WI38 (cell line): ENCODE measurements at regions not wholly inside any gene's neighbourhood (a gene's known extent, or its start where the extent isn't known, plus 50 kb on each side); places are given as distances from the start of the nearest gene placed in this dataset.

ENCODE experiments used
- H3K4me3 ChIP-seq: 2 replicates; pipeline ENCODE4 v1.5.1; 2011; ENCODE audit warnings: low read depth, mild to moderate bottlenecking, control low read depth, low read length
- TF ChIP-seq, protein P1 (sequence below): IDR thresholded peaks from 2 replicates; pipeline ENCODE4 v1.5.1; 2012; ENCODE audit warnings: low read depth, mild to moderate bottlenecking, control low read depth, low read length

DNA sequence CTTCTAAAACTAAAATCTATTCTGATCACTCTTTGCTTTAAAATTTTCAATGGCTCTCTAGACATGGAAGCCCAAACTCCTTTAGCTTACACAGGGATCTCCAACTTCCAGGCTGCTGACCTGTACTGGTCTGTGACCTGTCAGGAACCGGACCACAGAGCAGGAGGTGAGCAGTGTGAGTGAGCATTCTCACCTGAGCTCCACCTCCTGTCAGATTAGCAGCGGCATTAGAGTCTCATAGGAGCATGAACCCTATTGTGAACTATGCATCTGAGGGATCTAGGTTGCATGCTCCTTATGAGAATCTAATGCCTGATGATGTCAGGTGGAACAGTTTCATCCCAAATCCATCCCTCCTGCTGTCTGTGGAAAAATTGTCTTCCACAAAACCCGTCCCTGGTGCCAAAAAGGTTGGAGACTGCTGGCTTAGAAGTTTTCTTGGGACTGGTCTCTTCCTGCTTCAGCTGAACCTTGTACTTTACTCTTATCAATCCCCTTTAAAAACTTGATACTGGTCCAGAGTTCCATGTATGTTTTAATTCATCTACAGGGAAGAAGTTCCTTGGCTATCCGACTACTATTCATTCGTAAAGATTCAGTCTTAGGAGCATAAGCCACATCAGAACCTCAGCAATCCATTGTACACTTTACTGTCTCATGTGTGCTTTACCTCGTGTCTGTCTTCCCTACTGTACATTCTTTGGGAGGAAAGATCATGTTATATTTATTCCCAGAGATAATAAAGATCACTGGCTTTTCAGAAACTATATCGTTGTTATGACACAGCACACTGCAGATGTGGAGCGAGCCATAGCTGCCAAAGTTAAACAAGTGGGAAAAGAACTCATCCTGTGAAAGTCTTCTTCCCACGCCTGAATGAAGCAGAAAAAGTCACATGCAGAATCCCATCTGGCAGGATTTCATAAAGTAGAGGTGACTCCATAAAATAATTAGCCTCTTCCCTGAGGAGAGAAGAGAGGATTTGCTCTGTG is 183.8 kb downstream of the LRATD1 start:
- TF ChIP-seq, protein P1, sequence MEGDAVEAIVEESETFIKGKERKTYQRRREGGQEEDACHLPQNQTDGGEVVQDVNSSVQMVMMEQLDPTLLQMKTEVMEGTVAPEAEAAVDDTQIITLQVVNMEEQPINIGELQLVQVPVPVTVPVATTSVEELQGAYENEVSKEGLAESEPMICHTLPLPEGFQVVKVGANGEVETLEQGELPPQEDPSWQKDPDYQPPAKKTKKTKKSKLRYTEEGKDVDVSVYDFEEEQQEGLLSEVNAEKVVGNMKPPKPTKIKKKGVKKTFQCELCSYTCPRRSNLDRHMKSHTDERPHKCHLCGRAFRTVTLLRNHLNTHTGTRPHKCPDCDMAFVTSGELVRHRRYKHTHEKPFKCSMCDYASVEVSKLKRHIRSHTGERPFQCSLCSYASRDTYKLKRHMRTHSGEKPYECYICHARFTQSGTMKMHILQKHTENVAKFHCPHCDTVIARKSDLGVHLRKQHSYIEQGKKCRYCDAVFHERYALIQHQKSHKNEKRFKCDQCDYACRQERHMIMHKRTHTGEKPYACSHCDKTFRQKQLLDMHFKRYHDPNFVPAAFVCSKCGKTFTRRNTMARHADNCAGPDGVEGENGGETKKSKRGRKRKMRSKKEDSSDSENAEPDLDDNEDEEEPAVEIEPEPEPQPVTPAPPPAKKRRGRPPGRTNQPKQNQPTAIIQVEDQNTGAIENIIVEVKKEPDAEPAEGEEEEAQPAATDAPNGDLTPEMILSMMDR, result no peak
- H3K4me3 ChIP-seq, result no peak overlapping the region

DNA sequence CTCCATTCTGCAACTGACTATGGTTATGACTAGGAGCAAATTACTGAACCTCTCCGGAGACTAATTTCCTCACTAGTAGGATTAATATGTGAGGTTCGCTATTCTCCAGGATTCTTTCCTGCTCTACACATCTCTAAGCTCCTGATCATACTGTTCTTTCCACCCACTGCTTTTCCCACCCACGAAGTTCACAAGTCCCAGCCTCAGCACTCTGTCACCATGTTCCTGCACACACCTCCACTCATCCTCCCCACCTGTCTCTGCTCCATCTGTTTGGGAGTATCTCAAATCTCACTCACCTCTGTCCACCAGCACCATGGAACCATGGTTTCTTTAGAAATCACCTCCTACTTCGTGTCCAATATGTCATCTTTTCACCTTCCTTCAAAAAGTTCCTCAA is 185.3 kb downstream of the LRATD1 start:
- no peak overlapping the region for H3K4me3 ChIP-seq
- TF ChIP-seq, protein P1, result no peak

DNA sequence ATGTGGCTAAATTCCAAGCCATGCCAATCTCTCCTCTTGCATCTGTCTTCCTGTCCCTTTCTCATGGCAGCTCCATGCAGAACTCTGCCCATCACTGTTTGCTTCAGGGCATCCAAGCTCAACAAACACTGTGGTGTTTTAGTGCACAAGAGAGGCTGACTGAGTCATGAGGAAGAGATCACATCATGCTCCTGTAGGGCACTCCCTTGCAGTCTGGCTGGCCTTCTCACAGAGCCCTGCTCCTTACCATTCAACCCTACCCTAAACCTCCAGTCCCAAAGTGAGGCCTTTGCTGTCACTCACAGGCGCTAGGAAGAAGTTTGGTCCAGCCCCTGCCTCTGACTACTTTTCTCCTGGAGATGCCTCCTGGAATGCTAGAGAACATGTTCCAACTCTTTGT is 194.0 kb downstream of the LRATD1 start:
- H3K4me3 ChIP-seq, result no peak overlapping the region
- TF ChIP-seq, protein P1, result no peak

DNA sequence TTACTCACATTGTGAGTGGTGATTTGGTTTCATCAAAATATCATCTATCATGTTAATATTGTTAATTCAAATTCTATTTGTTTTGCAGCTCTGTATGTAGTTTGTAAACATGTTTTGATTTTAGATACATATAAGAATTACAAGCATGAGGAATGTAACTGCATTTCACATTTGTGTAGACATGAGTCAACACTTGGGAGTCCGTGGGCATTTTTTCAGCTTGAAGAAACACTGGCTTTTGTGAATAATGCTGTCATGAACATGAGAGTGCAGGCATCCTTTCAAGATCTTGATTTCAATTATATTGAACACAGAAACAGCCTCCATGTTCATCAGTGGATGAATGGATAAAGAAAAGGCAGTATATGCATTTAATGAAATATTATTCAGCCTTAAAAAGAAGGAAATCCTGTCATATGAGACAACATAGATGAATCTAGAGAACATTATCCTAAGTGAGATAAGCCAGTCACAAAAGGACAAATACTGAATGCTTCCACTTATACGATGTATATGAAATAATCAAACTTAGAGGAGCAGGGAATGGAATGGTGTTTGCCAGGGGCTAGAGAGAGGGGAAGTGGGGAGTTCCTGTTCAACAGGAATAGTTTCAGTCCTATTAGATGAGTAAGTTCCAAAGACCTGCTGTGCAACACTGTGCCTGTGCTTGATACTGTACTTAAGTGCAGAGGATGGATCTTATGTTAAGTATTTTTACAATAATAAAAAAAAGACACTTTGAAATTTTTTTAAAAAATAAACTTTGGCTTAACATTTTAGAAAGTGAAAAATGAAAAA is 194.9 kb downstream of the LRATD1 start:
- TF ChIP-seq, protein P1, result no peak
- no peak overlapping the region for H3K4me3 ChIP-seq

DNA sequence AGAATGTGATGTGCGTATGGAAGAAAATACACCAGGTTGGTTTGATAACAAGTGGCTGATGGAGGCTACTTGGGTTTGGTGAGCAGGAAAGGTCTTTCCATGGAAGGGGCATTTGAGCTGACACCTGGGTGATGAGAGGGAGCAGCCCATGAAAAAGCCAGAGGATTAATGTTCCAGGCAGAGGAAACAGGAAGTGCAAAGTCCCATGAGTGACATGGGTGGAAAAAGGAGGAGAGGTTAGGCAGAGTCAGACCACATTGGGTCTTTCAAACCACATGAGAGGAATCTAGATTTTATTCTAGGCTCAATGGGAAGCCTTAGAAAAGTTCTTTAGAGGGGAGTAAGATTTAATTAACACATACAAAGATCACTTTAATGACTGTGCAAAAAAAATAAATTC is 195.7 kb downstream of the LRATD1 start:
- no peak overlapping the region for H3K4me3 ChIP-seq
- TF ChIP-seq, protein P1, result no peak

DNA sequence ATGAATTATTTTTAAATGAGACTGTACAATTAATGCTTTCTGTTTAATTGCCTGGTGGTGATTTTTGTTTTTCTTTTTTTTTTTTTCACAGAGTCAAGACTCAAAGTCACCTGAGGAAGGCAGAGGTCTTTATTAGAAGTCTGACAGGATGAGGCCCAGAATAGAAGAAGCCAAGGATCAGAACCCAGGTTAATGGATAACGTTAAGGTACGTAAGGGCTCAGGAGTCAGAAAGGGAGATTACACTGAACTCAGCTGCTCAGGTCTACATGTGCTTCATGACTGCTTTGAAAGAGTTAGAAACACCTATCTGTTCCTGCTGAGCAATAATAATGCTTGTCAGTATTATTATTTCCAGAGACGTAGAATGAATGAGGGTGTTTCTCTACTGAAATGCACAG is 196.5 kb downstream of the LRATD1 start:
- H3K4me3 ChIP-seq, result no peak overlapping the region

More for the DNA sequence above, 196.5 kb downstream of the LRATD1 start:
- TF ChIP-seq, protein P1, result no peak
